Body of pancreas (tissue), 4 donors: ENCODE measurements at regions not wholly inside any gene's neighbourhood (a gene's known extent, or its start where the extent isn't known, plus 50 kb on each side); places are given as distances from the start of the nearest gene placed in this dataset.

Experiments
- ATAC-seq: fragments of 150-250 bp; one replicate; pipeline ENCODE4 v1.9.1; 2016
- DNase-seq, 4 donors: peaks; one replicate each; pipeline ENCODE4 v3.0.0-alpha.2; 2019
- H3K27ac ChIP-seq, 4 donors: fragments of 200-600 bp; sonication (generic); 1 replicate in 3 of 4; 2 replicates in 1 of 4; pipeline versions ENCODE4 v1.5.1 to v1.6.1; 2016 to 2019; ENCODE audit warnings: mild to moderate bottlenecking in 1 of 4, mixed read lengths in 1 of 4, moderate library complexity in 1 of 4
- H3K27me3 ChIP-seq, 2 donors: fragments of 200-600 bp; sonication (generic); one replicate each; pipeline ENCODE4 v1.6.0; 2016; ENCODE audit warnings: mild to moderate bottlenecking in 1 of 2
- H3K36me3 ChIP-seq, 2 donors: fragments of 200-600 bp; sonication (generic); replicated peaks in 1 of 2; 2 replicates each; pipeline ENCODE4 v1.5.1; 2016; ENCODE audit warnings: low read depth in 2 of 2; ENCODE audit not compliant: insufficient read depth in 1 of 2
- H3K4me1 ChIP-seq: fragments of 200-600 bp; sonication (generic); one replicate; pipeline ENCODE4 v1.6.0; 2016
- H3K4me3 ChIP-seq, 2 donors: fragments of 200-600 bp; sonication (generic); 1 replicate in 1 of 2; 2 replicates in 1 of 2; pipeline ENCODE4 v1.5.1; 2016 to 2019
- H3K9me3 ChIP-seq, 3 donors: fragments of 200-600 bp; sonication (generic); 1 replicate in 2 of 3; 2 replicates in 1 of 3; pipeline ENCODE4 v1.5.1; 2016
- CTCF ChIP-seq, 7 experiments: fragments of 450-650 bp in 4 of 7; fragments of 200-600 bp in 3 of 7; sonication (generic) in 3 of 7; IDR thresholded peaks; one replicate each; pipeline ENCODE4 v1.5.1; 2016 to 2019; ENCODE audit warnings: antibody characterized with exemption in 7 of 7
- POLR2A ChIP-seq, 3 donors: fragments of 450-650 bp; IDR thresholded peaks; one replicate each; pipeline ENCODE4 v1.6.1; 2016; ENCODE audit warnings: antibody characterized with exemption in 3 of 3, mild to moderate bottlenecking in 2 of 3
- WGBS, 2 donors: methylation state at CpG; one replicate each; pipeline ENCODE4 v1.1.5; 2017; 5-methylcytosine and 5-hydroxymethylcytosine counted together
- intact Hi-C: fragments of 100-400 bp; cut with DNase I; formaldehyde crosslinking; loops from one replicate; pipeline ENCODE4 v1.15.1; 2023

- no peak for TF ChIP-seq CTCF (IDR thresholded peaks at IDR 0.05)
- TF ChIP-seq POLR2A (IDR thresholded peaks at IDR 0.05): no peak
- ATAC-seq: no peak
- 96 to 100% methylated on average over 1 of the region's 1 CpG for WGBS, 2 donors
Observed at GRCh38 chr1:191592039-191592438, 566.2 kb upstream of the RGS18 start.

GRCh38 chr1:191592907-191593306 lies 565.4 kb upstream of the RGS18 start:
- 62 to 68% methylated on average over 2 of the region's 2 CpGs for WGBS, 2 donors
- Histone ChIP-seq H3K4me3 (no peak overlapping the region), H3K9me3 (no peaks in the 10 kb centered on the region), H3K27ac (no peak overlapping the region), H3K36me3 (no peaks in the 10 kb centered on the region), H3K27me3 (no peaks in the 10 kb centered on the region), H3K4me1 (no peaks in the 10 kb centered on the region)
- DNase-seq: no peak
- TF ChIP-seq POLR2A (IDR thresholded peaks at IDR 0.05): no peak
- TF ChIP-seq CTCF (IDR thresholded peaks at IDR 0.05): no peak
- ATAC-seq: no peak
- intact Hi-C loops: no loop called here

More at GRCh38 chr1:191592039-191592438, 566.2 kb upstream of the RGS18 start:
- Histone ChIP-seq H3K4me1 (no peaks in the 10 kb centered on the region), H3K36me3 (no peaks in the 10 kb centered on the region), H3K27ac (no peak overlapping the region), H3K9me3 (no peaks in the 10 kb centered on the region), H3K4me3 (no peak overlapping the region), H3K27me3 (no peaks in the 10 kb centered on the region)
- no peak for DNase-seq
- intact Hi-C loops: no loop called here

GRCh38 chr1:191595170-191595569 lies 563.1 kb upstream of the RGS18 start:
- Histone ChIP-seq H3K4me3 (no peak overlapping the region), H3K27ac (no peak overlapping the region), H3K9me3 (no peaks in the 10 kb centered on the region), H3K27me3 (no peaks in the 10 kb centered on the region), H3K36me3 (no peaks in the 10 kb centered on the region), H3K4me1 (no peaks in the 10 kb centered on the region)
- TF ChIP-seq POLR2A (IDR thresholded peaks at IDR 0.05): no peak
- TF ChIP-seq CTCF (IDR thresholded peaks at IDR 0.05): no peak
- intact Hi-C loops: no loop called here
- ATAC-seq: no peak
- 85 to 100% methylated on average over 3 of the region's 3 CpGs for WGBS, 2 donors
- no peak for DNase-seq

- no peak for TF ChIP-seq POLR2A (IDR thresholded peaks at IDR 0.05)
- no peak for TF ChIP-seq CTCF (IDR thresholded peaks at IDR 0.05)
- Histone ChIP-seq H3K4me1 (no peaks in the 10 kb centered on the region), H3K27me3 (no peaks in the 10 kb centered on the region), H3K4me3 (no peak overlapping the region), H3K27ac (no peak overlapping the region), H3K36me3 (no peaks in the 10 kb centered on the region), H3K9me3 (no peaks in the 10 kb centered on the region)
- no peak for DNase-seq
- WGBS, 2 donors: 89% methylated on average over 4 of the region's 4 CpGs
- intact Hi-C loops: no loop called here
- ATAC-seq: no peak
Observed at GRCh38 chr1:191608367-191608766, 549.9 kb upstream of the RGS18 start.

GRCh38 chr1:191609305-191609704 lies 549.0 kb upstream of the RGS18 start:
- no peak for ATAC-seq
- Histone ChIP-seq H3K36me3 (no peaks in the 10 kb centered on the region), H3K27me3 (no peaks in the 10 kb centered on the region), H3K9me3 (no peaks in the 10 kb centered on the region), H3K4me1 (no peaks in the 10 kb centered on the region), H3K4me3 (no peak overlapping the region), H3K27ac (no peak overlapping the region)
- TF ChIP-seq CTCF (IDR thresholded peaks at IDR 0.05) (no peak), POLR2A (IDR thresholded peaks at IDR 0.05) (no peak)
- intact Hi-C loops: no loop called here
- no peak for DNase-seq
